Activated naive CD4-positive, alpha-beta T cell treated with anti-CD3 and anti-CD28 coated beads, Interleukin-2, amount 50 U/mL, for 24 hours (primary cell): ENCODE measurements at regions not wholly inside any gene's neighbourhood (a gene's known extent, or its start where the extent isn't known, plus 50 kb on each side); places are given as distances from the start of the nearest gene placed in this dataset.

Source experiments
- H3K27ac Mint-ChIP-seq: one replicate; pipeline ENCODE4 v1.8.0; 2021; ENCODE audit warnings: mild to moderate bottlenecking, mixed read lengths
- H3K27me3 Mint-ChIP-seq: one replicate; pipeline ENCODE4 v1.8.0; 2021; ENCODE audit warnings: mixed read lengths
- H3K36me3 Mint-ChIP-seq: one replicate; pipeline ENCODE4 v1.8.0; 2021; ENCODE audit warnings: mixed read lengths
- H3K4me1 Mint-ChIP-seq: one replicate; pipeline ENCODE4 v1.8.0; 2021; ENCODE audit warnings: mixed read lengths
- H3K4me3 Mint-ChIP-seq: one replicate; pipeline ENCODE4 v1.8.0; 2021; ENCODE audit warnings: mild to moderate bottlenecking, mixed read lengths
- H3K9me3 Mint-ChIP-seq: one replicate; pipeline ENCODE4 v1.8.0; 2021; ENCODE audit warnings: mixed read lengths

- Mint-ChIP-seq H3K36me3 (no peaks in the 10 kb centered on the region), H3K27ac (no peak overlapping the region), H3K9me3 (no peaks in the 10 kb centered on the region), H3K27me3 (no peaks in the 10 kb centered on the region), H3K4me3 (no peak overlapping the region), H3K4me1 (no peaks in the 10 kb centered on the region)
Observed at GRCh38 chr13:107347641-107348369, 779.9 kb upstream of the ARGLU1 start.

GRCh38 chr13:107342747-107343146, 774.8 kb upstream of the ARGLU1 start:
- Mint-ChIP-seq H3K9me3 (no peaks in the 10 kb centered on the region), H3K4me3 (no peak overlapping the region), H3K27me3 (no peaks in the 10 kb centered on the region), H3K27ac (no peak overlapping the region), H3K36me3 (no peaks in the 10 kb centered on the region), H3K4me1 (no peaks in the 10 kb centered on the region)

- H3K9me3 Mint-ChIP-seq, result no peaks in the 10 kb centered on the region
- H3K4me3 Mint-ChIP-seq, result no peak overlapping the region
- H3K27ac Mint-ChIP-seq, result no peak overlapping the region
- no peaks in the 10 kb centered on the region for H3K36me3 Mint-ChIP-seq
- H3K4me1 Mint-ChIP-seq, result no peaks in the 10 kb centered on the region
- H3K27me3 Mint-ChIP-seq, result no peaks in the 10 kb centered on the region
Observed at GRCh38 chr13:107339209-107339608, 771.3 kb upstream of the ARGLU1 start.

GRCh38 chr13:107332188-107332587, 764.3 kb upstream of the ARGLU1 start:
- no peak overlapping the region for H3K27ac Mint-ChIP-seq
- no peaks in the 10 kb centered on the region for H3K36me3 Mint-ChIP-seq
- no peaks in the 10 kb centered on the region for H3K27me3 Mint-ChIP-seq
- no peaks in the 10 kb centered on the region for H3K4me1 Mint-ChIP-seq
- H3K9me3 Mint-ChIP-seq, result no peaks in the 10 kb centered on the region
- H3K4me3 Mint-ChIP-seq, result no peak overlapping the region

- no peak overlapping the region for H3K27ac Mint-ChIP-seq
- H3K36me3 Mint-ChIP-seq, result no peaks in the 10 kb centered on the region
- no peaks in the 10 kb centered on the region for H3K4me1 Mint-ChIP-seq
- no peaks in the 10 kb centered on the region for H3K9me3 Mint-ChIP-seq
- no peak overlapping the region for H3K4me3 Mint-ChIP-seq
- H3K27me3 Mint-ChIP-seq, result no peaks in the 10 kb centered on the region
Observed at GRCh38 chr13:107331359-107331758, 763.4 kb upstream of the ARGLU1 start.

GRCh38 chr13:107330484-107330883, 762.5 kb upstream of the ARGLU1 start:
- H3K4me1 Mint-ChIP-seq, result no peaks in the 10 kb centered on the region
- no peak overlapping the region for H3K27ac Mint-ChIP-seq
- H3K9me3 Mint-ChIP-seq, result no peaks in the 10 kb centered on the region
- no peak overlapping the region for H3K4me3 Mint-ChIP-seq
- no peaks in the 10 kb centered on the region for H3K27me3 Mint-ChIP-seq
- H3K36me3 Mint-ChIP-seq, result no peaks in the 10 kb centered on the region

GRCh38 chr13:107329991-107330390, 762.1 kb upstream of the ARGLU1 start:
- no peaks in the 10 kb centered on the region for H3K4me1 Mint-ChIP-seq
- no peaks in the 10 kb centered on the region for H3K9me3 Mint-ChIP-seq
- no peaks in the 10 kb centered on the region for H3K27me3 Mint-ChIP-seq
- no peak overlapping the region for H3K4me3 Mint-ChIP-seq
- H3K36me3 Mint-ChIP-seq, result no peaks in the 10 kb centered on the region
- H3K27ac Mint-ChIP-seq, result no peak overlapping the region

GRCh38 chr13:107324416-107325204, 756.7 kb upstream of the ARGLU1 start:
- Mint-ChIP-seq H3K36me3 (no peaks in the 10 kb centered on the region), H3K4me1 (no peaks in the 10 kb centered on the region), H3K27me3 (no peaks in the 10 kb centered on the region), H3K27ac (no peak overlapping the region), H3K4me3 (no peak overlapping the region), H3K9me3 (peaks cover 14% of the 10 kb centered on the region)

GRCh38 chr13:107322228-107322627, 754.3 kb upstream of the ARGLU1 start:
- Mint-ChIP-seq H3K36me3 (no peaks in the 10 kb centered on the region), H3K4me1 (no peaks in the 10 kb centered on the region), H3K27me3 (no peaks in the 10 kb centered on the region), H3K9me3 (peaks cover 14% of the 10 kb centered on the region), H3K27ac (no peak overlapping the region), H3K4me3 (no peak overlapping the region)

GRCh38 chr13:107305178-107305577, 737.2 kb upstream of the ARGLU1 start:
- Mint-ChIP-seq H3K4me1 (no peaks in the 10 kb centered on the region), H3K36me3 (no peaks in the 10 kb centered on the region), H3K27me3 (no peaks in the 10 kb centered on the region), H3K4me3 (no peak overlapping the region), H3K9me3 (no peaks in the 10 kb centered on the region), H3K27ac (no peak overlapping the region)

- Mint-ChIP-seq H3K27ac (no peak overlapping the region), H3K27me3 (peaks cover 3% of the 10 kb centered on the region), H3K9me3 (peaks cover 5% of the 10 kb centered on the region), H3K4me3 (no peak overlapping the region), H3K4me1 (no peaks in the 10 kb centered on the region), H3K36me3 (no peaks in the 10 kb centered on the region)
Observed at GRCh38 chr13:107301724-107302374, 733.9 kb upstream of the ARGLU1 start.

GRCh38 chr13:107299717-107300116, 731.8 kb upstream of the ARGLU1 start:
- H3K9me3 Mint-ChIP-seq, result peaks cover 5% of the 10 kb centered on the region
- H3K27me3 Mint-ChIP-seq, result peaks cover 3% of the 10 kb centered on the region
- no peaks in the 10 kb centered on the region for H3K4me1 Mint-ChIP-seq
- H3K36me3 Mint-ChIP-seq, result no peaks in the 10 kb centered on the region
- no peak overlapping the region for H3K27ac Mint-ChIP-seq
- H3K4me3 Mint-ChIP-seq, result no peak overlapping the region

- H3K27me3 Mint-ChIP-seq, result peaks cover 3% of the 10 kb centered on the region
- no peak overlapping the region for H3K4me3 Mint-ChIP-seq
- H3K36me3 Mint-ChIP-seq, result no peaks in the 10 kb centered on the region
- peaks cover 5% of the 10 kb centered on the region for H3K9me3 Mint-ChIP-seq
- no peak overlapping the region for H3K27ac Mint-ChIP-seq
- H3K4me1 Mint-ChIP-seq, result no peaks in the 10 kb centered on the region
Observed at GRCh38 chr13:107296804-107297203, 728.9 kb upstream of the ARGLU1 start.

GRCh38 chr13:107295416-107296140, 727.6 kb upstream of the ARGLU1 start:
- Mint-ChIP-seq H3K27ac (no peak overlapping the region), H3K27me3 (peaks cover 3% of the 10 kb centered on the region), H3K4me3 (no peak overlapping the region), H3K9me3 (peaks cover 5% of the 10 kb centered on the region), H3K4me1 (no peaks in the 10 kb centered on the region), H3K36me3 (no peaks in the 10 kb centered on the region)

GRCh38 chr13:107293924-107294323, 726.0 kb upstream of the ARGLU1 start:
- H3K9me3 Mint-ChIP-seq, result peaks cover 3% of the 10 kb centered on the region

More at GRCh38 chr13:107293924-107294323, 726.0 kb upstream of the ARGLU1 start:
- no peaks in the 10 kb centered on the region for H3K4me1 Mint-ChIP-seq
- peaks cover 2% of the 10 kb centered on the region for H3K27me3 Mint-ChIP-seq
- no peak overlapping the region for H3K4me3 Mint-ChIP-seq
- H3K36me3 Mint-ChIP-seq, result no peaks in the 10 kb centered on the region
- no peak overlapping the region for H3K27ac Mint-ChIP-seq
